Stimulated activated CD4-positive, alpha-beta T cell treated with anti-CD3 and anti-CD28 coated beads, Interleukin-1b, Interleukin-23, amount 100 ng/mL, for 1 hour (primary cell): ENCODE measurements at regions not wholly inside any gene's neighbourhood (a gene's known extent, or its start where the extent isn't known, plus 50 kb on each side); places are given as distances from the start of the nearest gene placed in this dataset.
"Not testable (repeated sequence)": the region's sequence is repeated elsewhere in the genome, so short reads cannot be mapped to it uniquely, and the experiment has no call there.

Source experiments
- DNase-seq, 2 donors: peaks; one replicate each; pipeline ENCODE4 v3.0.0-alpha.2; 2020; ENCODE audit warnings: low read depth in 2 of 2

- DNase-seq: no peak
Observed at GRCh38 chr20:41786158-41786557, 168.0 kb upstream of the CHD6 start.

GRCh38 chr20:41784209-41784958 lies 166.2 kb upstream of the CHD6 start:
- no peak for DNase-seq

GRCh38 chr20:41783423-41784208 lies 165.4 kb upstream of the CHD6 start:
- DNase-seq: no peak

- DNase-seq: no peak
Observed at GRCh38 chr20:41782730-41783406, 164.7 kb upstream of the CHD6 start.

GRCh38 chr20:41782255-41782654 lies 164.1 kb upstream of the CHD6 start:
- no peak for DNase-seq

GRCh38 chr20:41776421-41776820 lies 158.2 kb upstream of the CHD6 start:
- DNase-seq: no peak

- DNase-seq: no peak
Observed at GRCh38 chr20:41774291-41774690, 156.1 kb upstream of the CHD6 start.

GRCh38 chr20:41770965-41771364 lies 152.8 kb upstream of the CHD6 start:
- no peak for DNase-seq

GRCh38 chr20:41770427-41770826 lies 152.2 kb upstream of the CHD6 start:
- no peak for DNase-seq

GRCh38 chr20:41769592-41770018 lies 151.4 kb upstream of the CHD6 start:
- no peak for DNase-seq

GRCh38 chr20:41750137-41750536 lies 132.0 kb upstream of the CHD6 start:
- no peak for DNase-seq

- DNase-seq: no peak
Observed at GRCh38 chr20:41748756-41749582, 130.8 kb upstream of the CHD6 start.

GRCh38 chr20:41748051-41748450 lies 129.9 kb upstream of the CHD6 start:
- no peak for DNase-seq

- DNase-seq: no peak
Observed at GRCh38 chr20:41747226-41747625, 129.0 kb upstream of the CHD6 start.

- DNase-seq: no peak
Observed at GRCh38 chr20:41746635-41747034, 128.5 kb upstream of the CHD6 start.

- DNase-seq: no peak
Observed at GRCh38 chr20:41738604-41739206, 120.5 kb upstream of the CHD6 start.

- no peak for DNase-seq
Observed at GRCh38 chr20:41735949-41736348, 117.8 kb upstream of the CHD6 start.

GRCh38 chr20:41734506-41734945 lies 116.3 kb upstream of the CHD6 start:
- no peak for DNase-seq

- no peak for DNase-seq
Observed at GRCh38 chr20:41733151-41733550, 115.0 kb upstream of the CHD6 start.

GRCh38 chr20:41731198-41731597 lies 113.0 kb upstream of the CHD6 start:
- DNase-seq: not testable (repeated sequence)

GRCh38 chr20:41727681-41728080 lies 109.5 kb upstream of the CHD6 start:
- not testable (repeated sequence) for DNase-seq
